SK-N-SH (cell line): ENCODE measurements at regions not wholly inside any gene's neighbourhood (a gene's known extent, or its start where the extent isn't known, plus 50 kb on each side); places are given as distances from the start of the nearest gene placed in this dataset.

Source experiments
- CTCF ChIA-PET: fragments of 300-600, 350-600 bp; formaldehyde crosslinking; extraction: SDS; loops from one replicate; lab custom pipeline; 2021; lab: Yijun Ruan, JAX
- POLR2A ChIA-PET: fragments of 350-600 bp; sonication (Branson Sonifier 250); formaldehyde crosslinking; extraction: SDS; loops from one replicate; lab custom pipeline; 2020; ENCODE audit warnings: antibody characterized with exemption, inconsistent platforms; lab: Yijun Ruan, JAX
- DNase-seq: peaks from one replicate; pipeline ENCODE4 v3.0.0; 2012
- H2AFZ ChIP-seq: fragments of 200-600 bp; sonication (generic); 2 replicates; pipeline ENCODE4 v1.8.1; 2016; ENCODE audit warnings: antibody characterized with exemption, mild to moderate bottlenecking, low read depth
- H3F3A ChIP-seq: fragments of 200-600 bp; sonication (generic); replicated peaks from 2 replicates; pipeline ENCODE3; 2016; ENCODE audit warnings: antibody characterized with exemption, mild to moderate bottlenecking; ENCODE audit not compliant: insufficient read depth
- H3K27ac ChIP-seq, 2 experiments: fragments of 200-500 bp in 1 of 2; fragments of 200-600 bp in 1 of 2; sonication (Bioruptor generic) in 1 of 2; sonication (generic), shearing (Covaris generic) in 1 of 2; 2 replicates each; pipeline versions ENCODE4 v1.5.1 to v1.6.1; 2014 to 2016; ENCODE audit warnings: low read depth in 2 of 2, inconsistent platforms in 1 of 2, low read length in 1 of 2, mild to moderate bottlenecking in 1 of 2, mixed read lengths in 1 of 2
- H3K27me3 ChIP-seq: fragments of 200-600 bp; sonication (generic), shearing (Covaris generic); 2 replicates; pipeline ENCODE4 v1.6.1; 2016; ENCODE audit warnings: mixed run types; ENCODE audit not compliant: insufficient read depth
- H3K36me3 ChIP-seq, 2 experiments: fragments of 200-500 bp in 1 of 2; fragments of 200-600 bp in 1 of 2; sonication (Bioruptor generic) in 1 of 2; sonication (generic) in 1 of 2; replicated peaks in 1 of 2; 2 replicates each; pipeline versions ENCODE3 to v1.5.1; 2014 to 2016; ENCODE audit warnings: low read length in 1 of 2, mild to moderate bottlenecking in 1 of 2; ENCODE audit not compliant: insufficient read depth in 2 of 2, control insufficient read depth in 1 of 2
- H3K4me1 ChIP-seq, 2 experiments: fragments of 200-500 bp in 1 of 2; fragments of 200-600 bp in 1 of 2; sonication (Bioruptor generic) in 1 of 2; sonication (generic), shearing (Covaris generic) in 1 of 2; 2 replicates each; pipeline versions ENCODE4 v1.5.1 to v1.6.1; 2014 to 2016; ENCODE audit warnings: low read depth in 1 of 2, low read length in 1 of 2, mixed run types in 1 of 2; ENCODE audit not compliant: insufficient read depth in 2 of 2, control insufficient read depth in 1 of 2
- H3K4me2 ChIP-seq: fragments of 200-600 bp; sonication (generic), shearing (Covaris generic); 2 replicates; pipeline ENCODE4 v1.6.1; 2017; ENCODE audit warnings: mixed run types
- H3K4me3 ChIP-seq, 2 experiments: fragments of 200-500 bp in 1 of 2; fragments of 200-600 bp in 1 of 2; sonication (Bioruptor generic) in 1 of 2; sonication (generic), shearing (Covaris generic) in 1 of 2; 2 replicates each; pipeline versions ENCODE4 v1.5.1 to v1.8.1; 2014 to 2016; ENCODE audit warnings: low read depth in 2 of 2, inconsistent platforms in 1 of 2, low read length in 1 of 2, mild to moderate bottlenecking in 1 of 2, mixed read lengths in 1 of 2, moderate library complexity in 1 of 2
- H3K79me2 ChIP-seq: fragments of 200-600 bp; sonication (generic); 2 replicates; pipeline ENCODE4 v1.8.1; 2017; ENCODE audit warnings: mild to moderate bottlenecking; ENCODE audit not compliant: insufficient read depth
- H3K9ac ChIP-seq: fragments of 200-600 bp; sonication (generic); 2 replicates; pipeline ENCODE4 v1.6.1; 2017; ENCODE audit warnings: mixed run types
- H3K9me2 ChIP-seq: fragments of 200-600 bp; sonication (generic); 2 replicates; pipeline ENCODE4 v1.6.1; 2017; ENCODE audit warnings: mixed run types
- H3K9me3 ChIP-seq: fragments of 200-600 bp; sonication (generic); 2 replicates; pipeline ENCODE4 v1.6.1; 2017; ENCODE audit warnings: mixed run types, mild to moderate bottlenecking, moderate library complexity
- H4K20me1 ChIP-seq: fragments of 200-600 bp; sonication (generic); 2 replicates; pipeline ENCODE4 v1.6.1; 2017; ENCODE audit warnings: mild to moderate bottlenecking, mixed run types; ENCODE audit not compliant: insufficient read depth
- EZH2phosphoT487 ChIP-seq: fragments of 200-600 bp; sonication (generic); IDR thresholded peaks from 2 replicates; pipeline ENCODE4 v1.6.1; 2017; ENCODE audit warnings: low read depth, mixed run types, mild to moderate bottlenecking, antibody characterized with exemption, moderate library complexity, borderline replicate concordance
- FOSL2 ChIP-seq: IDR thresholded peaks from 2 replicates; pipeline ENCODE4 v1.4.0; 2012; ENCODE audit warnings: low read depth, mild to moderate bottlenecking, moderate library complexity, borderline replicate concordance
- FOXM1 ChIP-seq: IDR thresholded peaks from 2 replicates; pipeline ENCODE4 v1.4.0; 2012; ENCODE audit warnings: low read depth, mild to moderate bottlenecking
- GATA2 ChIP-seq: sonication (generic); formaldehyde crosslinking; IDR thresholded peaks from 2 replicates; pipeline ENCODE4 v1.5.0; 2020; ENCODE audit warnings: mild to moderate bottlenecking, missing genetic modification reagents
- MXI1 ChIP-seq: IDR thresholded peaks from 2 replicates; pipeline ENCODE4 v1.6.1; 2012; ENCODE audit warnings: mild to moderate bottlenecking, low read depth, low read length, improper control_type of control experiment
- NFIC ChIP-seq: IDR thresholded peaks from 2 replicates; pipeline ENCODE4 v1.4.0; 2012; ENCODE audit warnings: borderline replicate concordance
- PBX3 ChIP-seq: IDR thresholded peaks from 2 replicates; pipeline ENCODE4; 2012
- RAD21 ChIP-seq: IDR thresholded peaks from 2 replicates; pipeline ENCODE4 v1.6.1; 2012; ENCODE audit warnings: mild to moderate bottlenecking, low read length
- RFX5 ChIP-seq: IDR thresholded peaks from 2 replicates; pipeline ENCODE4 v1.6.1; 2012; ENCODE audit warnings: mild to moderate bottlenecking, improper control_type of control experiment, low read length
- SIN3A ChIP-seq: IDR thresholded peaks from 2 replicates; pipeline ENCODE4 v1.6.1; 2012; ENCODE audit warnings: low read depth, mild to moderate bottlenecking, low read length, moderate library complexity, borderline replicate concordance
- TAF1 ChIP-seq: IDR thresholded peaks from 2 replicates; pipeline ENCODE4 v1.6.1; 2012; ENCODE audit warnings: low read depth, mild to moderate bottlenecking, low read length, moderate library complexity, borderline replicate concordance
- TCF12 ChIP-seq: IDR thresholded peaks from 2 replicates; pipeline ENCODE4 v1.4.0; 2012
- TEAD4 ChIP-seq: IDR thresholded peaks from 2 replicates; pipeline ENCODE4 v1.4.0; 2012; ENCODE audit warnings: mild to moderate bottlenecking, borderline replicate concordance; ENCODE audit not compliant: insufficient read depth
- USF1 ChIP-seq: IDR thresholded peaks from 2 replicates; pipeline ENCODE4 v1.4.0; 2012; ENCODE audit warnings: low read depth, borderline replicate concordance
- WGBS: methylation state at CpG from one replicate; pipeline ENCODE4 v1.1.6; 2017; ENCODE audit warnings: low lambda C conversion rate; 5-methylcytosine and 5-hydroxymethylcytosine counted together
- TF ChIP-seq, protein P1 (sequence below): fragments of 150-350 bp; IDR thresholded peaks from 2 replicates; pipeline ENCODE4 v1.6.1; 2017; ENCODE audit warnings: antibody characterized with exemption, low read length, low read depth, borderline replicate concordance

DNA sequence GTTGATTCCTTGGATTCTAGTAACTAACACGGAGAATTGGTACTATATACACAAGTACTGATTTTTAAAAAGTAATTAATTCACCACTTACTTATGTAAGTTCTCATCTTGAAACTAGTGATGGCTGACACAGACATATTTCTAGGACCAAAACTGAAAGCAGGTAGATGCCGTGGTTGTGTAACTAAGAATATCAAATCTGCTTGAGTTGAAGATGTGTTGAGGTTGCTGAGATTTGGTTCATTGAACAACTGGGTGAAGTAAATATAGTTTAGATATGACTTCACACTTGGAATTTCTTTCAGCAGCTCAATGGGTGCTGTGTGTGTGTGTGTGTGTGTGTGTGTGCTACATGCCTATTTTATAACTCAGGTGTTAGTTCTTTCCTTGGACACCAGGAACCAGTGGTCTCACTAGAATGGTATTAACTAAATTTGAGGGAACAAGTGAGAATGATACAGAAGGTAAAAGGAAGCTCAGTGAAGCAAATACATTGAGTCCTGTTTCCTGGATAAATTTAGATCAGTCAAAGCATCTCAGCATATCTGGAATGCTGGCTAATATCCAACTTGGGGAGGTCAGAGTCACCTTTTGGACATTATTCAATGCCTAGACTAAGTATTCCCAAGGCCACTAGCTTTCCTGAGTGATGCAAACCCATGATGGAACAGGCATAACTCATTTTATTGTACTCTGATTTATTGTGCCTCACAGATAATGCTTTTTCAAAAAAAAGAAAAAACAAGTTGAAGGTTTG lies 110.7 kb upstream of the ZEB2 start:
- H3K36me3 ChIP-seq = no peaks in the 10 kb centered on the region
- TF ChIP-seq TAF1 (no peak), NFIC (0 out of 2 replicates have a peak, but pooled peaks have one; percentile 21)
- H3K27me3 ChIP-seq = no peaks in the 10 kb centered on the region
- no peak overlapping the region for H3K27ac ChIP-seq
- no peaks in the 10 kb centered on the region; a peak in 1 of 4 replicates for H3K4me1 ChIP-seq
- no peak for DNase-seq
- H3K4me3 ChIP-seq = no peak overlapping the region
- H4K20me1 ChIP-seq = no peaks in the 10 kb centered on the region
- ChIA-PET POLR2A (no interaction called here), CTCF (no interaction called here)
- H3K9me2 ChIP-seq = no peaks in the 10 kb centered on the region
- 84% methylated on average over 2 of the region's 2 CpGs for WGBS
- H3K79me2 ChIP-seq = no peaks in the 10 kb centered on the region
- H3F3A ChIP-seq = no peaks in the 10 kb centered on the region
- H3K9ac ChIP-seq = no peak overlapping the region
- no peak overlapping the region for H2AFZ ChIP-seq
- no peaks in the 10 kb centered on the region for H3K9me3 ChIP-seq
- H3K4me2 ChIP-seq = no peak overlapping the region

DNA sequence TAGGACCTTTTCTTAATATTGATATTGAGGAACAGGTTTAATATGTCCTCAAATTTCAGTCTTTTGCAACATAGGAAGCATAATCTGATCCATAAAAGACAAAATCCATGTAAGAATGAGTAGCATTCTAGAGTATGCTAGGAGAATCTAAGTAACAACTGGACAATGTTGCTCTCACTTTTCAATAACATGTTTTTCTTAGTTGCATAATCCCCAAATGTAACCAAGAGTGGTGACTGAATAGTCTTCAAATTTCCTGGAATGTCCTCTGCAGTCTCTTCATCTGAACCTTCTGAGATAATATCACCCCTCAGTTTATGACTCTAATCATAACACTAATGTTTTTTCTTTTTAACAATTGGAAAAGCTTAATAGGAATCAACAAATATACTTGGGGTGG lies 110.0 kb upstream of the ZEB2 start:
- no peaks in the 10 kb centered on the region for H3K36me3 ChIP-seq
- H3K79me2 ChIP-seq = no peaks in the 10 kb centered on the region
- H3K27ac ChIP-seq = no peak overlapping the region
- no peaks in the 10 kb centered on the region for H3K27me3 ChIP-seq
- no peaks in the 10 kb centered on the region for H3F3A ChIP-seq
- no peak for DNase-seq
- TF ChIP-seq FOXM1 (no peak), RAD21 (no peak), GATA2 (no peak), TEAD4 (no peak), PBX3 (no peak), FOSL2 (no peak), EZH2phosphoT487 (no peak), MXI1 (no peak), TCF12 (no peak), RFX5 (no peak), USF1 (no peak), SIN3A (no peak)
- TF ChIP-seq, protein P1, sequence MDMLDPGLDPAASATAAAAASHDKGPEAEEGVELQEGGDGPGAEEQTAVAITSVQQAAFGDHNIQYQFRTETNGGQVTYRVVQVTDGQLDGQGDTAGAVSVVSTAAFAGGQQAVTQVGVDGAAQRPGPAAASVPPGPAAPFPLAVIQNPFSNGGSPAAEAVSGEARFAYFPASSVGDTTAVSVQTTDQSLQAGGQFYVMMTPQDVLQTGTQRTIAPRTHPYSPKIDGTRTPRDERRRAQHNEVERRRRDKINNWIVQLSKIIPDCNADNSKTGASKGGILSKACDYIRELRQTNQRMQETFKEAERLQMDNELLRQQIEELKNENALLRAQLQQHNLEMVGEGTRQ = no peak
- ChIA-PET CTCF (no interaction called here), POLR2A (no interaction called here)
- H3K9ac ChIP-seq = no peak overlapping the region
- H3K4me2 ChIP-seq = no peak overlapping the region
- no peak overlapping the region for H2AFZ ChIP-seq
- no peaks in the 10 kb centered on the region for H4K20me1 ChIP-seq
- H3K4me3 ChIP-seq = no peak overlapping the region
- H3K4me1 ChIP-seq = no peaks in the 10 kb centered on the region; a peak in 1 of 4 replicates
- H3K9me3 ChIP-seq = no peaks in the 10 kb centered on the region
- H3K9me2 ChIP-seq = no peaks in the 10 kb centered on the region
